ENCODE measurements at regions not wholly inside any gene's neighbourhood (a gene's known extent, or its start where the extent isn't known, plus 50 kb on each side); places are given as distances from the start of the nearest gene placed in this dataset.

- in situ Hi-C loops (cut with HindIII; ENCODE audit: low pct_unique_long_range_greater_than_20kb, low sequenced_read_pairs): no loop called here
- DNase-seq (ENCODE audit: low read depth, low spot score): peak; percentile 26
Measured at GRCh38 chr2:41877114-41877678, 170.6 kb upstream of the PKDCC start.

GRCh38 chr2:41878056-41878455, 169.8 kb upstream of the PKDCC start:
- in situ Hi-C loops (cut with HindIII; ENCODE audit: low pct_unique_long_range_greater_than_20kb, low sequenced_read_pairs): no loop called here
- DNase-seq (ENCODE audit: low read depth, low spot score): no peak

GRCh38 chr2:41878716-41879234, 169.0 kb upstream of the PKDCC start:
- in situ Hi-C loops (cut with HindIII; ENCODE audit: low pct_unique_long_range_greater_than_20kb, low sequenced_read_pairs): no loop called here
- DNase-seq (ENCODE audit: low read depth, low spot score): no peak

GRCh38 chr2:41879235-41879916, 168.4 kb upstream of the PKDCC start:
- in situ Hi-C loops (cut with HindIII; ENCODE audit: low pct_unique_long_range_greater_than_20kb, low sequenced_read_pairs): no loop called here
- no peak for DNase-seq (ENCODE audit: low read depth, low spot score)

- in situ Hi-C loops (cut with HindIII; ENCODE audit: low pct_unique_long_range_greater_than_20kb, low sequenced_read_pairs): no loop called here
- no peak for DNase-seq (ENCODE audit: low read depth, low spot score)
Measured at GRCh38 chr2:41880561-41881243, 167.1 kb upstream of the PKDCC start.

- in situ Hi-C loops (cut with HindIII; ENCODE audit: low pct_unique_long_range_greater_than_20kb, low sequenced_read_pairs): no loop called here
- no peak for DNase-seq (ENCODE audit: low read depth, low spot score)
Measured at GRCh38 chr2:41881249-41881648, 166.6 kb upstream of the PKDCC start.

- in situ Hi-C loops (cut with HindIII; ENCODE audit: low pct_unique_long_range_greater_than_20kb, low sequenced_read_pairs): no loop called here
- no peak for DNase-seq (ENCODE audit: low read depth, low spot score)
Measured at GRCh38 chr2:41884718-41885117, 163.1 kb upstream of the PKDCC start.

- DNase-seq (ENCODE audit: low read depth, low spot score): no peak
- in situ Hi-C loops (cut with HindIII; ENCODE audit: low pct_unique_long_range_greater_than_20kb, low sequenced_read_pairs): no loop called here
Measured at GRCh38 chr2:41886145-41886664, 161.6 kb upstream of the PKDCC start.

- DNase-seq (ENCODE audit: low read depth, low spot score): no peak
- in situ Hi-C loops (cut with HindIII; ENCODE audit: low pct_unique_long_range_greater_than_20kb, low sequenced_read_pairs): no loop called here
Measured at GRCh38 chr2:41886757-41887156, 161.1 kb upstream of the PKDCC start.

GRCh38 chr2:41890341-41890740, 157.5 kb upstream of the PKDCC start:
- no peak for DNase-seq (ENCODE audit: low read depth, low spot score)
- in situ Hi-C loops (cut with HindIII; ENCODE audit: low pct_unique_long_range_greater_than_20kb, low sequenced_read_pairs): no loop called here

GRCh38 chr2:41892476-41892875, 155.3 kb upstream of the PKDCC start:
- no peak for DNase-seq (ENCODE audit: low read depth, low spot score)
- in situ Hi-C loops (cut with HindIII; ENCODE audit: low pct_unique_long_range_greater_than_20kb, low sequenced_read_pairs): no loop called here

GRCh38 chr2:41894563-41895333, 153.1 kb upstream of the PKDCC start:
- DNase-seq (ENCODE audit: low read depth, low spot score): no peak
- in situ Hi-C loops (cut with HindIII; ENCODE audit: low pct_unique_long_range_greater_than_20kb, low sequenced_read_pairs): no loop called here

GRCh38 chr2:41895334-41895664, 152.5 kb upstream of the PKDCC start:
- DNase-seq (ENCODE audit: low read depth, low spot score): no peak
- in situ Hi-C loops (cut with HindIII; ENCODE audit: low pct_unique_long_range_greater_than_20kb, low sequenced_read_pairs): no loop called here

- DNase-seq (ENCODE audit: low read depth, low spot score): no peak
- in situ Hi-C loops (cut with HindIII; ENCODE audit: low pct_unique_long_range_greater_than_20kb, low sequenced_read_pairs): no loop called here
Measured at GRCh38 chr2:41896186-41896846, 151.5 kb upstream of the PKDCC start.

GRCh38 chr2:41899189-41899588, 148.6 kb upstream of the PKDCC start:
- in situ Hi-C loops (cut with HindIII; ENCODE audit: low pct_unique_long_range_greater_than_20kb, low sequenced_read_pairs): no loop called here
- DNase-seq (ENCODE audit: low read depth, low spot score): no peak

GRCh38 chr2:41900101-41900577, 147.7 kb upstream of the PKDCC start:
- no peak for DNase-seq (ENCODE audit: low read depth, low spot score)
- in situ Hi-C loops (cut with HindIII; ENCODE audit: low pct_unique_long_range_greater_than_20kb, low sequenced_read_pairs): no loop called here

GRCh38 chr2:41902897-41903296, 144.9 kb upstream of the PKDCC start:
- no peak for DNase-seq (ENCODE audit: low read depth, low spot score)
- in situ Hi-C loops (cut with HindIII; ENCODE audit: low pct_unique_long_range_greater_than_20kb, low sequenced_read_pairs): no loop called here
